Panc1 (cell line): ENCODE measurements at regions not wholly inside any gene's neighbourhood (a gene's known extent, or its start where the extent isn't known, plus 50 kb on each side); places are given as distances from the start of the nearest gene placed in this dataset.

Experiments
- CTCF ChIP-seq: fragments of 450-650 bp; IDR thresholded peaks from 2 replicates; pipeline ENCODE4 v1.5.1; 2017; ENCODE audit warnings: mild to moderate bottlenecking
- POLR2AphosphoS5 ChIP-seq: IDR thresholded peaks from 2 replicates; pipeline ENCODE4 v1.6.1; 2012; ENCODE audit warnings: mild to moderate bottlenecking, low read depth, low read length, moderate library complexity
- REST ChIP-seq, 2 experiments: IDR thresholded peaks; 2 replicates each; pipeline ENCODE4 v1.6.1; 2011 to 2012; ENCODE audit warnings: low read depth in 2 of 2, control low read depth in 1 of 2, low read length in 1 of 2, mild to moderate bottlenecking in 1 of 2, moderate library complexity in 1 of 2; ENCODE audit not compliant: insufficient read depth in 1 of 2
- SIN3A ChIP-seq: IDR thresholded peaks from 2 replicates; pipeline ENCODE4 v1.6.1; 2012; ENCODE audit warnings: low read depth, mild to moderate bottlenecking, low read length, moderate library complexity, borderline replicate concordance; ENCODE audit not compliant: insufficient read depth
- TCF7L2 ChIP-seq: IDR thresholded peaks from 2 replicates; pipeline ENCODE4 v1.6.1; 2011; ENCODE audit warnings: mild to moderate bottlenecking, low read depth, low read length, inconsistent platforms

- TF ChIP-seq REST (IDR thresholded peaks at IDR 0.05; ENCODE audit: insufficient read depth in 1 of 2, low read depth in 2 of 2, low read length in 1 of 2) (no peak), SIN3A (no peak), POLR2AphosphoS5 (no peak), CTCF (no peak), TCF7L2 (no peak)
Observed at GRCh38 chr13:64453831-64454230, 2776.3 kb downstream of the PCDH9 start.
